OCI-LY7 (cell line): ENCODE measurements at regions not wholly inside any gene's neighbourhood (a gene's known extent, or its start where the extent isn't known, plus 50 kb on each side); places are given as distances from the start of the nearest gene placed in this dataset.

Experiments used
- CTCF ChIP-seq: fragments of 200-600 bp; sonication (generic); conservative IDR thresholded peaks from 2 replicates; pipeline ENCODE4 v1.5.1; 2014; ENCODE audit warnings: mild to moderate bottlenecking, antibody characterized with exemption, low read length, moderate library complexity, mixed read lengths
- EZH2phosphoT487 ChIP-seq: fragments of 200-600 bp; sonication (generic); IDR thresholded peaks from 2 replicates; pipeline ENCODE4 v1.6.1; 2018; ENCODE audit warnings: low read depth, borderline replicate concordance, mild to moderate bottlenecking, mixed run types, antibody characterized with exemption, low read length, moderate library complexity, mixed read lengths

GRCh38 chr21:17427157-17427556, 85.7 kb upstream of the CXADR start:
- no peak for TF ChIP-seq CTCF
- TF ChIP-seq EZH2phosphoT487: no peak
